ENCODE measurements at regions not wholly inside any gene's neighbourhood (a gene's known extent, or its start where the extent isn't known, plus 50 kb on each side); places are given as distances from the start of the nearest gene placed in this dataset.

DNA sequence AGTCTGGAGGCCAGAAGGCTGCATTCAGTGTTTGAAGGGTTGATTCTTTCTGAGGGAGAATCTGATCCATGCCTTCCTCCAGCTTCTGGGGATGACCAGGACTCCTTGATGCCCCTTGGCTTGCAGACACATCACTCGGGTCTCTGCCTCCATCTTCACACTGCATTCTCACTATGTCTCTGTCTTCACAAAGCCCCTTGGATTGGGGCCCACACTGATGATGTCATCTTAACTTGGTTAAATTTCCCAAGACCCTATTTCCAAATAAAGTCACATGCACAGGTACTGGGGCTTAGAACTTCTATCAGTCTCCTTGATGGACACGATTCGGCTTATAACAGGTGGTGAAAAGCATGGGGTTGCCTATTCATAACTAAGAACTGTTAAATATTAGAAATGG lies 112.1 kb upstream of the MYOCD start:
- H3K79me1 ChIP-seq (ENCODE audit: low read length), result no peaks in the 10 kb centered on the region
- no peaks in the 10 kb centered on the region for H3K4me1 ChIP-seq (ENCODE audit: control insufficient read depth, low read depth, low read length)
- no CpG with 5 or more reads among the region's 3 CpGs for WGBS (ENCODE audit: extremely low coverage, insufficient coverage, low lambda C conversion rate)

DNA sequence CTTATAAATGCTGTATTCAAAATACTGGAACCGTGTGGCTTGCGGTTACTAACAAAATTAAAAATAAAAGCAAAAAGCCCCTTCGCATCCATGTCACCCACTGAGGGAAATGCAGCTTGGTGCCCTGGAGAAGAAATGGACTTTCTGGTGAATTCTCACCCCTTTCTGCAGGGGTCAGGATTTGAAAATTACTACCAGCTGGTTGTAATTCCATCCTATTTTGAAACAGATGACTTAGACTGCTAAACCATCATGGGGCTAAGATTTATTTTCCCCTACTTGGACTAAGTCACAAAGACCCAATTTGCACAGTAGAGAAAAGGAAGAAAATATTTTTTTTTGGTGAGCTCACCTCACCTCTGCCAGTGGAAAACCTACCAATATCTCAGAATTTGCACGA lies 111.4 kb upstream of the MYOCD start:
- no peak overlapping the region for H3K23ac ChIP-seq (ENCODE audit: low read length)
- no peak overlapping the region for H3K4me2 ChIP-seq (ENCODE audit: low read length)
- H3K18ac ChIP-seq (ENCODE audit: low read length), result no peak overlapping the region
- H3K27me3 ChIP-seq (ENCODE audit: insufficient read depth, low read length, poor library complexity), result no peaks in the 10 kb centered on the region
- H2BK15ac ChIP-seq (replicated peaks; ENCODE audit: low read depth), result no peak overlapping the region
- no peak overlapping the region for H4K5ac ChIP-seq (ENCODE audit: low read length)
- H3K4me1 ChIP-seq (ENCODE audit: control insufficient read depth, low read depth, low read length), result no peaks in the 10 kb centered on the region
- no peak overlapping the region for H3K56ac ChIP-seq (ENCODE audit: low read length)
- H2AK5ac ChIP-seq (ENCODE audit: low read length), result no peak overlapping the region
- H3K4ac ChIP-seq (ENCODE audit: low read depth, low read length), result no peak overlapping the region
- WGBS (ENCODE audit: extremely low coverage, insufficient coverage, low lambda C conversion rate), result no CpG with 5 or more reads among the region's 4 CpGs
- H2BK120ac ChIP-seq (ENCODE audit: low read depth, low read length), result no peak overlapping the region
- no peak overlapping the region for H3K9ac ChIP-seq (ENCODE audit: low read length)
- H3K36me3 ChIP-seq (ENCODE audit: control insufficient read depth, insufficient read depth, low read length), result no peaks in the 10 kb centered on the region
- no peak overlapping the region for H4K8ac ChIP-seq (ENCODE audit: low read depth, low read length)
- H3K4me3 ChIP-seq (ENCODE audit: low read length), result no peak overlapping the region
- H2BK5ac ChIP-seq (ENCODE audit: low read length), result no peak overlapping the region
- DNase-seq, result no peak
- no peaks in the 10 kb centered on the region for H3K79me2 ChIP-seq (ENCODE audit: control insufficient read depth, insufficient read depth, low read length)
- no peaks in the 10 kb centered on the region for H3K79me1 ChIP-seq (ENCODE audit: low read length)
- no peak overlapping the region for H3K27ac ChIP-seq (ENCODE audit: low read depth, low read length)

More for the DNA sequence above, 112.1 kb upstream of the MYOCD start:
- H2AK5ac ChIP-seq (ENCODE audit: low read length), result no peak overlapping the region
- H3K56ac ChIP-seq (ENCODE audit: low read length), result no peak overlapping the region
- H3K9ac ChIP-seq (ENCODE audit: low read length), result no peak overlapping the region
- H2BK120ac ChIP-seq (ENCODE audit: low read depth, low read length), result no peak overlapping the region
- no peak overlapping the region for H3K4ac ChIP-seq (ENCODE audit: low read depth, low read length)
- H2BK15ac ChIP-seq (replicated peaks; ENCODE audit: low read depth), result no peak overlapping the region
- H2BK5ac ChIP-seq (ENCODE audit: low read length), result no peak overlapping the region
- H3K23ac ChIP-seq (ENCODE audit: low read length), result no peak overlapping the region
- no peaks in the 10 kb centered on the region for H3K79me2 ChIP-seq (ENCODE audit: control insufficient read depth, insufficient read depth, low read length)
- no peak overlapping the region for H4K8ac ChIP-seq (ENCODE audit: low read depth, low read length)
- no peak overlapping the region for H3K18ac ChIP-seq (ENCODE audit: low read length)
- DNase-seq, result no peak
- no peaks in the 10 kb centered on the region for H3K36me3 ChIP-seq (ENCODE audit: control insufficient read depth, insufficient read depth, low read length)
- H3K27me3 ChIP-seq (ENCODE audit: insufficient read depth, low read length, poor library complexity), result no peaks in the 10 kb centered on the region
- H4K5ac ChIP-seq (ENCODE audit: low read length), result no peak overlapping the region
- no peak overlapping the region for H3K4me3 ChIP-seq (ENCODE audit: low read length)
- H3K27ac ChIP-seq (ENCODE audit: low read depth, low read length), result no peak overlapping the region
- no peak overlapping the region for H3K4me2 ChIP-seq (ENCODE audit: low read length)

DNA sequence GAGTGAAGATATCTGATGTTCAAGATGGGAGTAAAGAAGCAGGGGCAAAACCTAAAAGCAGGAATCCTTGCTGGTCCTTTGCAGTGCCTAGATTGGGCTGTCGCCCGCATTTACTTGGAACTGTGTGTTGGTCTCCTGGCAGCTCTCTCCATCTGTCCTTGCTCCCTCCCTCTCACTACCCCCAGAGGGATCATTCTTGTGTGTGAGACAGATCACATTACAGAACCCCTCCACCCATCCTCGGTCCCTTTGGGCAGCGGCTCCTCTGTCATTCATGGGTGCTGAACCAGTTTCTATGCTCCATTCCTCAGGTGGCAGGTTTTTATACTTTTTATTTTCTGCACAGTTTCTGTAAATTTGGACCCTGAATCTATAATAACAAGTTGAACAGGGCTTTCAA lies 99.4 kb upstream of the MYOCD start:
- H2BK5ac ChIP-seq (ENCODE audit: low read length), result peak overlapping the region; percentile 85
- H3K27me3 ChIP-seq (ENCODE audit: insufficient read depth, low read length, poor library complexity), result no peaks in the 10 kb centered on the region
- peaks cover 13% of the 10 kb centered on the region for H3K4me1 ChIP-seq (ENCODE audit: control insufficient read depth, low read depth, low read length)
- H2BK15ac ChIP-seq (replicated peaks; ENCODE audit: low read depth), result no peak overlapping the region
- no peak overlapping the region for H3K9ac ChIP-seq (ENCODE audit: low read length)
- no peak overlapping the region for H3K4me3 ChIP-seq (ENCODE audit: low read length)
- H3K27ac ChIP-seq (ENCODE audit: low read depth, low read length), result no peak overlapping the region
- no peaks in the 10 kb centered on the region for H3K79me2 ChIP-seq (ENCODE audit: control insufficient read depth, insufficient read depth, low read length)
- no peaks in the 10 kb centered on the region for H3K79me1 ChIP-seq (ENCODE audit: low read length)
- no peak overlapping the region for H3K4ac ChIP-seq (ENCODE audit: low read depth, low read length)
- H2AK5ac ChIP-seq (ENCODE audit: low read length), result no peak overlapping the region
- no peak overlapping the region for H3K4me2 ChIP-seq (ENCODE audit: low read length)
- H3K18ac ChIP-seq (ENCODE audit: low read length), result no peak overlapping the region
- no peaks in the 10 kb centered on the region for H3K36me3 ChIP-seq (ENCODE audit: control insufficient read depth, insufficient read depth, low read length)
- WGBS (ENCODE audit: extremely low coverage, insufficient coverage, low lambda C conversion rate), result no CpG with 5 or more reads among the region's 4 CpGs
- no peak overlapping the region for H4K5ac ChIP-seq (ENCODE audit: low read length)
- no peak overlapping the region for H4K8ac ChIP-seq (ENCODE audit: low read depth, low read length)
- H2BK120ac ChIP-seq (ENCODE audit: low read depth, low read length), result no peak overlapping the region
- peak; percentile 58 for DNase-seq
- H3K23ac ChIP-seq (ENCODE audit: low read length), result no peak overlapping the region
- H3K56ac ChIP-seq (ENCODE audit: low read length), result peak overlapping the region; percentile 44

- peak; percentile 79 for DNase-seq
- no peak overlapping the region for H3K4me3 ChIP-seq (ENCODE audit: low read length)
- H2BK120ac ChIP-seq (ENCODE audit: low read depth, low read length), result no peak overlapping the region
- H3K27ac ChIP-seq (ENCODE audit: low read depth, low read length), result no peak overlapping the region
- H3K27me3 ChIP-seq (ENCODE audit: insufficient read depth, low read length, poor library complexity), result no peaks in the 10 kb centered on the region
- peaks cover 13% of the 10 kb centered on the region for H3K4me1 ChIP-seq (ENCODE audit: control insufficient read depth, low read depth, low read length)
- no peak overlapping the region for H4K8ac ChIP-seq (ENCODE audit: low read depth, low read length)
- H3K18ac ChIP-seq (ENCODE audit: low read length), result no peak overlapping the region
- H2BK5ac ChIP-seq (ENCODE audit: low read length), result peak overlapping the region; percentile 90
- H2BK15ac ChIP-seq (replicated peaks; ENCODE audit: low read depth), result no peak overlapping the region
- no peak overlapping the region for H4K5ac ChIP-seq (ENCODE audit: low read length)
- no peaks in the 10 kb centered on the region for H3K36me3 ChIP-seq (ENCODE audit: control insufficient read depth, insufficient read depth, low read length)
- no peak overlapping the region for H3K4me2 ChIP-seq (ENCODE audit: low read length)
- WGBS (ENCODE audit: extremely low coverage, insufficient coverage, low lambda C conversion rate), result no CpG with 5 or more reads among the region's 10 CpGs
- no peak overlapping the region for H3K9ac ChIP-seq (ENCODE audit: low read length)
- H3K23ac ChIP-seq (ENCODE audit: low read length), result no peak overlapping the region
- H3K56ac ChIP-seq (ENCODE audit: low read length), result peak overlapping the region; percentile 74
- H3K79me2 ChIP-seq (ENCODE audit: control insufficient read depth, insufficient read depth, low read length), result no peaks in the 10 kb centered on the region
- no peaks in the 10 kb centered on the region for H3K79me1 ChIP-seq (ENCODE audit: low read length)
- no peak overlapping the region for H3K4ac ChIP-seq (ENCODE audit: low read depth, low read length)
- peak overlapping the region; percentile 89 for H2AK5ac ChIP-seq (ENCODE audit: low read length)
Measured at GRCh38 chr17:12567077-12568053, 98.3 kb upstream of the MYOCD start.

DNA sequence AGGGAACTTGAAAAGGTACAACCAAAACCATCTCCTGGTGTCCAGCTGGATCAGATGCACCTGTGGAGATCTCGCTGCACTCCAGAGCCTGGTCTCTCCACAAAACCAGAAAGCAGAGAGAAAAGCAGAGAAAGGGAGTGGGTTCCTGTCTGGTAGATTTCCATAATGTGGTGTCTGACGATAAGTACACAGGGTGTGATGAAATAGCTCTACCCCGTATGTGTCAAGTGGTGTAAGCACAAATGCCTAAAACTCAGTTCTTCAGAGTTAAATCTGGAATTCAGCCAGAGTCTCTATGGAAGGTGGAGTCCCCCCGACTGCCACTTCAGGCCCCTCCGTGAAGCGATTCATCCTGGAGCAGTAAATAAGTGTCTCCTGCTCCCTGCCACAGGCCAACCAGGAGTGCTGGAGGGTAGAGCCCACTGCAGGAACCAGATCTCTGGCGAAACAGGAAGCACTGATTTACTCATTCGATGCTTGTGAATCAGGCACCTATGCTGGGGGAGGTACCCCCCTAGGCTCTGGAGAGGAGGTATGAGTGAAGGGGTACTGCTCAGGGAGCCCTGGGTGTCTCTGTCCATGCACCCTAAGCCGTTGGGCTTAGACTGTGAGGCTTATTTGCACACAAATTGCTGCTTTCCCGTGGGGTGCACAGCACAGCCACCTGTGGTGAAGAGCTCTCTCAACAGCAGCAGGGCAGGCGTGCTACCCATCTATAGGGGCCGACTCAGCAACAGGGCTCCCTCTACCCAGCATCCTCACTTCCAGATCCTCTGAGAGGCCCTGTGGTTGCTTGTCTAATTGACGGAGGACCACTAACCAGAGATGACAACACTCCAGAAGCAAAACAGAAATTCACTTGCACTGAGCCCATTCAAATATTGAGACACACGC lies 97.1 kb upstream of the MYOCD start:
- H3K4me3 ChIP-seq (ENCODE audit: low read length), result no peak overlapping the region
- H3K4ac ChIP-seq (ENCODE audit: low read depth, low read length), result no peak overlapping the region
- peak overlapping the region; percentile 89 for H2AK5ac ChIP-seq (ENCODE audit: low read length)
- peak; percentile 19 for DNase-seq
- no peaks in the 10 kb centered on the region for H3K79me2 ChIP-seq (ENCODE audit: control insufficient read depth, insufficient read depth, low read length)
- no peak overlapping the region for H2BK15ac ChIP-seq (replicated peaks; ENCODE audit: low read depth)
- peak overlapping the region; percentile 18 for H3K56ac ChIP-seq (ENCODE audit: low read length)
- H3K23ac ChIP-seq (ENCODE audit: low read length), result no peak overlapping the region
- H3K4me1 ChIP-seq (ENCODE audit: control insufficient read depth, low read depth, low read length), result peaks cover 13% of the 10 kb centered on the region
- H3K9ac ChIP-seq (ENCODE audit: low read length), result no peak overlapping the region
- H3K27ac ChIP-seq (ENCODE audit: low read depth, low read length), result no peak overlapping the region
- no peaks in the 10 kb centered on the region for H3K36me3 ChIP-seq (ENCODE audit: control insufficient read depth, insufficient read depth, low read length)
- H3K4me2 ChIP-seq (ENCODE audit: low read length), result no peak overlapping the region
- no peaks in the 10 kb centered on the region for H3K79me1 ChIP-seq (ENCODE audit: low read length)
- H3K18ac ChIP-seq (ENCODE audit: low read length), result no peak overlapping the region
- H2BK120ac ChIP-seq (ENCODE audit: low read depth, low read length), result no peak overlapping the region
- no peaks in the 10 kb centered on the region for H3K27me3 ChIP-seq (ENCODE audit: insufficient read depth, low read length, poor library complexity)
- no peak overlapping the region for H4K5ac ChIP-seq (ENCODE audit: low read length)
- H4K8ac ChIP-seq (ENCODE audit: low read depth, low read length), result no peak overlapping the region
- no CpG with 5 or more reads among the region's 14 CpGs for WGBS (ENCODE audit: extremely low coverage, insufficient coverage, low lambda C conversion rate)
- no peak overlapping the region for H2BK5ac ChIP-seq (ENCODE audit: low read length)

Measured in mesendoderm (in vitro differentiated cells).